DOHH2 (cell line): ENCODE measurements at regions not wholly inside any gene's neighbourhood (a gene's known extent, or its start where the extent isn't known, plus 50 kb on each side); places are given as distances from the start of the nearest gene placed in this dataset.
"Not testable (repeated sequence)": the region's sequence is repeated elsewhere in the genome, so short reads cannot be mapped to it uniquely, and the experiment has no call there.

Experiments
- H3F3A ChIP-seq: fragments of 200-600 bp; sonication (generic), shearing (Covaris generic); 2 replicates; pipeline ENCODE4 v1.6.0; 2016; ENCODE audit warnings: antibody characterized with exemption, mild to moderate bottlenecking; ENCODE audit not compliant: control insufficient read depth, insufficient read depth
- H3K27ac ChIP-seq: fragments of 200-600 bp; sonication (generic); 2 replicates; pipeline ENCODE4 v1.5.1; 2014; ENCODE audit warnings: low read depth, mild to moderate bottlenecking, low read length, moderate library complexity
- H3K27me3 ChIP-seq: fragments of 200-600 bp; sonication (generic); 2 replicates; pipeline ENCODE4 v1.6.1; 2014; ENCODE audit warnings: mild to moderate bottlenecking, low read length, mixed read lengths; ENCODE audit not compliant: control insufficient read depth
- H3K36me3 ChIP-seq: fragments of 200-600 bp; sonication (generic); 2 replicates; pipeline ENCODE4 v1.6.1; 2014; ENCODE audit warnings: mild to moderate bottlenecking, low read length, moderate library complexity, mixed read lengths; ENCODE audit not compliant: control insufficient read depth
- H3K4me1 ChIP-seq: fragments of 200-600 bp; sonication (generic); 2 replicates; pipeline ENCODE4 v1.6.1; 2014; ENCODE audit warnings: mild to moderate bottlenecking, low read length, mixed read lengths; ENCODE audit not compliant: control insufficient read depth
- H3K4me2 ChIP-seq: fragments of 200-600 bp; sonication (generic); 2 replicates; pipeline ENCODE4 v1.6.0; 2014; ENCODE audit warnings: mild to moderate bottlenecking, low read length, moderate library complexity
- H3K4me3 ChIP-seq: fragments of 200-600 bp; sonication (generic); 2 replicates; pipeline ENCODE4 v1.5.1; 2014; ENCODE audit warnings: mild to moderate bottlenecking, low read length, mixed read lengths
- H3K79me2 ChIP-seq: fragments of 200-600 bp; sonication (generic); 2 replicates; pipeline ENCODE4 v1.6.1; 2014; ENCODE audit warnings: mild to moderate bottlenecking, low read length, mixed read lengths; ENCODE audit not compliant: control insufficient read depth
- H3K9me2 ChIP-seq: fragments of 200-600 bp; sonication (generic); replicated peaks from 2 replicates; pipeline ENCODE4 v1.6.1; 2014; ENCODE audit warnings: mild to moderate bottlenecking, low read length, mixed read lengths; ENCODE audit not compliant: control insufficient read depth
- H3K9me3 ChIP-seq: fragments of 200-600 bp; sonication (generic); 2 replicates; pipeline ENCODE4 v1.6.1; 2014; ENCODE audit warnings: antibody characterized with exemption, low read length, mixed read lengths; ENCODE audit not compliant: control insufficient read depth, insufficient read depth
- H4K20me1 ChIP-seq: fragments of 200-600 bp; sonication (generic); 2 replicates; pipeline ENCODE4 v1.6.0; 2014; ENCODE audit warnings: low read depth, mild to moderate bottlenecking, antibody characterized with exemption, low read length, moderate library complexity; ENCODE audit not compliant: control insufficient read depth, insufficient read depth
- CTCF ChIP-seq: fragments of 200-600 bp; sonication (generic); IDR thresholded peaks from one replicate; pipeline ENCODE4 v1.5.1; 2014; ENCODE audit warnings: antibody characterized with exemption, mild to moderate bottlenecking, low read depth, low read length; ENCODE audit not compliant: poor library complexity, severe bottlenecking
- EZH2phosphoT487 ChIP-seq: fragments of 200-600 bp; sonication (generic); IDR thresholded peaks from 2 replicates; pipeline ENCODE4 v1.6.1; 2017; ENCODE audit warnings: borderline replicate concordance, mild to moderate bottlenecking, antibody characterized with exemption, low read length, moderate library complexity, mixed read lengths

DNA sequence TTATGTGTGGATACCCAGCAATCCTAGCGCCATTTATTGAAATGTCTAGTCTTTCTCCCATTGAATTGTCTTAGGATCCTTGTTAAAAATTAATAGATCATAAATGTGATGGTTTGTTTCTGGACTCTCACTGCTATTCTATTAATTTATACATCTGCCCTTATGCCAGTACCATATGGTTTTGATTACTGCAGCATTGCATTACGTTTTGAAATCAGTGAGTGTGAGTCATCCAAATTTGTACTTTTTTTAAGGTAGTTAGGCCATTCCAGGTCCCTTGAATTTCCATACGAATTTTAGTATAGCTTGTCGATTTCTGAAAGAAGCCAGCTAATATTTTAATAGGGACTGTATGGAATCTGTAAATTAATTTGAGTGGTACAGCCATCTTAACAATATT is 648.6 kb upstream of the ZNF385D start:
- Histone ChIP-seq H3K4me1 (no peaks in the 10 kb centered on the region), H3F3A (no peaks in the 10 kb centered on the region), H3K4me3 (no peak overlapping the region), H3K36me3 (no peaks in the 10 kb centered on the region), H3K4me2 (no peak overlapping the region), H3K27ac (no peak overlapping the region), H3K79me2 (no peaks in the 10 kb centered on the region), H4K20me1 (no peaks in the 10 kb centered on the region), H3K27me3 (no peaks in the 10 kb centered on the region), H3K9me2 (no peaks in the 10 kb centered on the region), H3K9me3 (no peaks in the 10 kb centered on the region)
- no peak for TF ChIP-seq EZH2phosphoT487
- TF ChIP-seq CTCF = no peak

DNA sequence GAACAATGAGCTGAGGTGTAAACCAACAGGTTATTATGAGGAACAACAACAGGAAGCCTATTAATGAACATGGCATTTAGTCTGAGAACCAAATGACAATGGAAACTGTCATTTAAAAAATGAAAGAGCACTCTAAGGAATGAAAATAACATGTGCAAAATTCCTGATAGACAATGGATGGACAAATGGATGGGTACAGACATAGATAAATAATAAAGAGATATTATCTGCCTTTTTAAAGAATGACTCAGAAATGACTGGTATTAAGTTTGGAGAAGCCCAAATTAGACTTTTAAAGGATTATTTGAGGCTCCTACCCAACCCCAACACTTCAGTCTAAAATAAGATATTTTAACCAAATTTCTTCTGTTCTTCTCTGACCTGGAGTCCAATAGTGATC is 650.5 kb upstream of the ZNF385D start:
- Histone ChIP-seq H3K9me3 (no peaks in the 10 kb centered on the region), H3K4me3 (no peak overlapping the region), H3K27ac (no peak overlapping the region), H3F3A (no peaks in the 10 kb centered on the region), H3K4me2 (no peak overlapping the region), H3K4me1 (no peaks in the 10 kb centered on the region), H3K9me2 (no peaks in the 10 kb centered on the region), H4K20me1 (no peaks in the 10 kb centered on the region), H3K27me3 (no peaks in the 10 kb centered on the region), H3K79me2 (no peaks in the 10 kb centered on the region), H3K36me3 (no peaks in the 10 kb centered on the region)
- no peak for TF ChIP-seq EZH2phosphoT487
- TF ChIP-seq CTCF = no peak

GRCh38 chr3:22414239-22414638 is 663.2 kb upstream of the ZNF385D start:
- no peaks in the 10 kb centered on the region for H3K36me3 ChIP-seq
- H3K9me3 ChIP-seq = no peaks in the 10 kb centered on the region; the same call in 1 of the 2 replicates
- H3K9me2 ChIP-seq = no peaks in the 10 kb centered on the region

GRCh38 chr3:22416838-22417446 is 665.9 kb upstream of the ZNF385D start:
- H3K9me3 ChIP-seq, H3K27me3 ChIP-seq, H3F3A ChIP-seq, H3K4me1 ChIP-seq, H4K20me1 ChIP-seq, H3K27ac ChIP-seq, H3K4me2 ChIP-seq, H3K36me3 ChIP-seq, H3K9me2 ChIP-seq, H3K4me3 ChIP-seq, H3K79me2 ChIP-seq: not testable (repeated sequence)

More at GRCh38 chr3:22414239-22414638, 663.2 kb upstream of the ZNF385D start:
- Histone ChIP-seq H3K27ac (no peak overlapping the region), H3K4me2 (no peak overlapping the region), H3K4me1 (no peaks in the 10 kb centered on the region), H3F3A (no peaks in the 10 kb centered on the region), H3K79me2 (no peaks in the 10 kb centered on the region), H4K20me1 (no peaks in the 10 kb centered on the region), H3K4me3 (no peak overlapping the region), H3K27me3 (no peaks in the 10 kb centered on the region)
- TF ChIP-seq EZH2phosphoT487 (no peak), CTCF (no peak)
